Retina (tissue), 1 donor: ENCODE measurements at regions not wholly inside any gene's neighbourhood (a gene's known extent, or its start where the extent isn't known, plus 50 kb on each side); places are given as distances from the start of the nearest gene placed in this dataset.
"Not testable (repeated sequence)": the region's sequence is repeated elsewhere in the genome, so short reads cannot be mapped to it uniquely, and the experiment has no call there.

ENCODE experiments used
- DNase-seq: peaks from one replicate; pipeline ENCODE4 v3.0.0-alpha.2; 2016

DNA sequence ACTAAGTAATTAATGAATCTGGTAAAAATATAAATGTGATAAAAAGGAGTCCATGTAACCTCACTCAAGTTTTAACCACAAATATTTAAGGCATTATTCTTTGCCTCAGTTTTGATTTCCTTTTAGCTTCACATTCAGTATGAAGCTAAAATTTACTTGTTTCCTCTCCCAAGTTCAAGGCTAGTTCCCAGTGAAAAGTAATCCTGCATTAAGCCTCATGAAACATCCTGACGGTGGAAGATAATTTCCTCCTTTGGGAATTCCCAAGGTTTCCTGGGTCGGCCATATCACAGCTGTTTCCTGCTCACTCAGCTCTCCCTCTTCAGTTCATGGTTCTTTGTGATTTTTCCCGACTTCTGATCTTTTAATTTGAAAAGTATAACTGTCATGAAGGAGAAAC, 1256.8 kb upstream of the FLRT2 start:
- no peak for DNase-seq

DNA sequence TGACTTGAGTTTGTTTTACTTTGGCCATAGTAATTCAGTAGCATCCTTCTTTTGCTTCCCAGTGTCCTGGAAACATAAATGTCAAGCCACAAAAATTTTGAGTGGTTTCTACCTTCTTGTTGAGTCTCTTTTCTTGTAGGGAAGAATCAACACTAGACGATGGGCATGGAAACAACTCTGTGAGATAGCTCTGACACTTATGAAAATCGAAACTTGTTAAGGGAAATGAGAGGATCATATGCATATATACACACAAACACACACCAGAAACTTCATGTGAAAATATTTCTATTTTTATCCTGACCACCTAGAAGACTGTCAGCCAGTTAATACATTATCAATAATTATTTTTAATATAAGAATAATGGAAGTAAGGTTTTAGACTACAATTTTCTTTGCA, 1247.3 kb upstream of the FLRT2 start:
- no peak for DNase-seq

DNA sequence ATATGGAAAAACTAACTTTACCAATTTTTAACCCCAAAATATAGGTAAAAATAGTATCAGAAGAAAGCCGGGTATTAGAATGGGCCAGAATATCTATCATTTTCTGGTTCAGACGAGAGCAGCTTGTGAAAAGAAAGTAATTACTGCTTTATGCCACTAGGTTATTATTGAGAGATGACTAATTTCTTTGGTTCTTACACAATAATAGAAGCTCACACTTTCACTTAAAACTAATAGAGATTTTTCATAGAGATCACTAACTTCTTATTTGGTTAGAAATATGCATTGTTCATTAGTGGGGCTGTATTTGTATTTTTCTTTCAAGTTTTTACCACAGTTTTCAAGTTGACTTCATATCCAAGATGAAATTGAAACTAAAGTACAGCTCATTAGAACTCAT, 1241.2 kb upstream of the FLRT2 start:
- DNase-seq = no peak

- no peak for DNase-seq
Measured at GRCh38 chr14:84298663-84299195, 1231.2 kb upstream of the FLRT2 start.

GRCh38 chr14:84303140-84303539, 1226.8 kb upstream of the FLRT2 start:
- DNase-seq = no peak

DNA sequence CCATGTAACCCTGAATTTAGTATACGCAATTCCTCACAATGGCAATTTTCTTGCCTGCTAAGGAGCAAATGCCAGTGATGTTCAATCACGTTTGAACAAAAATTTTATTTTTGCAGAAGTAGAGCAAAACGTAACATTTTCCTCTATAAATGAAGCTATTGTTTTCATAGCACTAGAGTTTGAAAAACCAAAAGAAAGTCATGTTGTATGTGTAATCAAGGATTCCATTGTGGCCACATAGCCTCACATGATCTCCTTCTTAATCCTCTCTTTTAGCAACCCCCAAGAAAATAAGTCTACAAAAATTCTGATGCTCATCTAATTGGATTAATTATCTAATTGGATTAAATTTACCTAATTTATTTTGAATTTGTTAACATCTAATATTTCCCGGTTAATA, 1217.4 kb upstream of the FLRT2 start:
- DNase-seq = no peak

DNA sequence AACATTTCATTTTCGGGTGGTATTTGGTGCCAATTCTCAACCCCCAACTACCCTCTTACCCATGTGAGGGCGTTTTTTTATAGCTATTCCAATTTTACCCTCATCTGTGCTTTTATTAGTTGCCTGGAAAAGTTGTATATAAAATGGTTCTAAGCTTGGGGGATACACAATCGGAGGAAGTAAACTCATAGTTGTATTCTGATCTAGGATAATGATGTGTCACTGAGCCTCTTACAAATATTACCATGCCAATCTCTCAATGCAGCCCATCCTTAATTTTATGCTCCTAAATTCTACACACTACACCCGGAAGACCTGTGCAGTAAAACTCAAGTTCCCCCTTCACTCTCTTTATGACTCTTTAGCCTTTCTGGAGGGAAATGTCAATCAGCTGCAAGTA, 1206.5 kb upstream of the FLRT2 start:
- DNase-seq = no peak

DNA sequence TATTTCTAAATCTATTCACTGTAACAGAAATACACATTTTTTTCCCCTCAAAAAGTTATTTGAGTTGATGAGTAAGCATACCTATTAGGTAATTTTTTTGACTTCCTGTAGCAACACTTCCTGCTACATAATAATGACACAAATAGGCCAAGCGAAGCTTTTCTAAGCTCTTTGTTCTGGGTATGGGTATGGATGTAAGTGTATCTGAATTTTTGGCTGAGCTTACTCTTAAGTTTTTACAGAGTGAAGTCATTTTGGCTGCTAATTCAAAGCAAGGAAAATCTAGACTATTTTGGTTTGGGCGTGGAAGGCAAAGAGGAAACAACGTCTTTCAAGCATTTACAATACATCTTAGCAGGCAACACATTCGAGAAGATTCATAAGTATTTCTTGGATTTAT, 1206.0 kb upstream of the FLRT2 start:
- no peak for DNase-seq

- no peak for DNase-seq
Measured at GRCh38 chr14:84336433-84336832, 1193.5 kb upstream of the FLRT2 start.

DNA sequence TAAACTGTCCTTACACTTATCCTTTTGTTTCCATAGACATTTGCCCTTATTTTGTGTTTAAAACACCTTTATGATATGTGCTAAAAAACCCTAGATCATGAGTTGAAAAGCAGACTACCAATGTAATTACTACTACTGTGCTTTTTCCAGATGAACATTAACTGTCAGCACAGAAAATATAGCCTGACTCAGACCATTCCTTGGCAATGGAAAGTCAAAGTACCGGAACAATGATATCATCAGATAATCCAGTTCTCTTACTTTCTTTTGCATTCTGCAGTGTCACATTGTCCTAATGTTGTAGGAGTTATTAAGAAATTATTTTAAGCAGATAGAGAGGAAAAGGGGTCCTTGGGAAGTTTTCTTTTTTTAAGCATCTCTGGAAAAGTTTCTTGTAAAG, 1189.0 kb upstream of the FLRT2 start:
- no peak for DNase-seq

- not testable (repeated sequence) for DNase-seq
Measured at GRCh38 chr14:84341867-84342266, 1188.1 kb upstream of the FLRT2 start.

GRCh38 chr14:84343656-84344055, 1186.3 kb upstream of the FLRT2 start:
- no peak for DNase-seq

DNA sequence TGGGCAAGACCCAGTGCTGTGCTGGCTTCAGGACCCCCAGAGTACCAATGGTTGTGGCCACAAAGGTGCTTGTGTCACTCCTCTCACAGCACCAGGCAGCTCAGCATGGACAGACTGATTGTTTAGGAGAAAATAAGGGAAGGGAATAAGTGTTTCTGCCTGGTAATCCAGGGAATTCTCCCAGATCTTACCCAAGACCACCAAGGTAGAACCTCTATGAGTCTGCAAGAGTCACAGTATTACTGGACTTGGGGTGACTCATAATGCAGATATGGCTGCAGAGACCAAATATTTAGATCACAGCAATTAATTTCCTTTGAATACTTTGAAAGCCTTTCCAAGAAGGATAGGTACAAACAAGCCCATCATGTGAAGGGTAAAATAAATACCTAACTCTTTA, 1178.3 kb upstream of the FLRT2 start:
- no peak for DNase-seq

GRCh38 chr14:84361476-84361875, 1168.5 kb upstream of the FLRT2 start:
- DNase-seq = no peak

- DNase-seq = no peak
Measured at GRCh38 chr14:84375235-84375634, 1154.7 kb upstream of the FLRT2 start.

GRCh38 chr14:84390010-84390409, 1139.9 kb upstream of the FLRT2 start:
- no peak for DNase-seq

- DNase-seq = no peak
Measured at GRCh38 chr14:84397631-84398030, 1132.3 kb upstream of the FLRT2 start.

GRCh38 chr14:84399296-84399910, 1130.5 kb upstream of the FLRT2 start:
- DNase-seq = no peak

DNA sequence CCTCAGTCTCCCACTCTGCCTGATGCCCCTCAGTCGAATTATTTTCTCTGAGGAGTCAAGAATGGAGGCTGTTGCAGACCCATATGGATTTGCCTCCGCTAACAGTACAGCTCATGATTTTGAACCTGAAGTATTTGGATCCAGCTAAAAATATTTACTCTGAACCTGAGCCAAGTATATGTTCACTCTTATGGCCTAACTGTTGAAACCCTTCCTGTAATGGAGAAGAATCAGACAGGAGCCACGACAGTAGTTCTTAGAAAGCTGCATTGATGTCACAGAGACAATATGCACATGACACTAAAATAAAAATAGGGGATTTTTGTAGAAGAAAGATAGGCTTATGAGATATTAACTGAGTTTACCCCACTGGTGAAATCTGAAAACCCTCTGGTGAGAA, 1128.3 kb upstream of the FLRT2 start:
- DNase-seq = no peak

- no peak for DNase-seq
Measured at GRCh38 chr14:84403585-84403984, 1126.4 kb upstream of the FLRT2 start.

DNA sequence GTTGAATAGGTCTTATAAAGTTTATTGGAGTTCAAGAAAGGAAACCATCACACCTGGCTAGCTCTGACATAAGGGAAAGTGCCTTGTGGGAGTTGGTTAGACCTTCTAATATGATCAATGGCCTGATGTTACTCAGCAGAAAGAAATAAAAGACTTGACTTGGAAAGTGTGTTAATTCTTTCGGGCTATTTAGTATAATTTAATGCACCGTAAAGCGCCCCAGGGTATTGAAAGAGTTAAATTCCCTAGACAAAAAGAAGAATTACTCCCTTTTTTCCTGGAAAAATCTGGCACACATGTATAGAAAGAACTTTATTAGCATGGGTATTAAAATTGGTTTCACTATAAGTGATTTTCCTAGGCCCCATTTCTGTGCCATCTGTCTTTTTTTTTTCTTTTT, 1125.7 kb upstream of the FLRT2 start:
- DNase-seq = no peak

- DNase-seq = no peak
Measured at GRCh38 chr14:84409435-84409834, 1120.5 kb upstream of the FLRT2 start.

DNA sequence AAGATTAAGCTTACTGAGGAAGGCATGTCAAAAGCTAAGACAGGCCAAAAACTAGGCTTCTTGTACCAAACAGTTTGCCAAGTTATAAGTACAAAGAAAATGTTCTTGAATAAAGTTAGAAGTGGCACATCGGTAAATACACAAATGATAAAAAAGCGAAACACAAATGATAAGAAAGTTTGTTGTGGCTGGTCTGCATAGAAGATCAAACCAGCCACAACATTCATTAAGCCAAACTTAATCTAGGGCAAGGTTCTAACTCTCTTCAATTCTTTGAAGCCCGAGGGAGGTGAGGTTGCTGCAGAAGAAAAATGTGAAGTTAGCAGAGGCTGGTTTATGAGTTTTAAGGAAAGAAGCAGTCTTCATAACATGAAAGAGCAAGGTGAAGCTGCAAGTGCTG, 1119.6 kb upstream of the FLRT2 start:
- DNase-seq = no peak

GRCh38 chr14:84420221-84420620, 1109.7 kb upstream of the FLRT2 start:
- no peak for DNase-seq

DNA sequence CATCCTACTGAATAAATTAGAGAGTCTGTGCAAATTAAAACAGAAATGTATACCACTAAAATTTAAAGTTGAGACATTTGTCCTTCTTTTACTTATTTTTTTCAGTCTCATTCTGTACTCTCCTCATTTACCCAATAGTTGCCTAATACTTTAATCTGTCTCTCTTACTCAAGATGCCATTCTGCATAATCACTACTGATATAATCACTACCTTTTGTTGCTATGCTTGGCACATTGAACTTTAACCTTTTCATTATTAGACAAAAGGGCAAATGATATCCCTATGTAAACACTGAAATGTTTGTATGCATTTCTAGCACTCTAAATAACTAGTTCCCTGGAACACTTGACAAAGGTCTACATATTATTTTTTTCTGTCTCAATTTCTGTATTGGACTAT, 1108.3 kb upstream of the FLRT2 start:
- DNase-seq = no peak

GRCh38 chr14:84425968-84426367, 1104.0 kb upstream of the FLRT2 start:
- DNase-seq = no peak
